ENCODE measurements at regions not wholly inside any gene's neighbourhood (a gene's known extent, or its start where the extent isn't known, plus 50 kb on each side); places are given as distances from the start of the nearest gene placed in this dataset.
A peak's percentile ranks its signal among the peaks of the same experiment; 100 is the strongest.

GRCh38 chr14:86640288-86640687, 1110.3 kb downstream of the FLRT2 start:
- TF ChIP-seq CTCF (conservative IDR thresholded peaks at IDR 0.05; ENCODE audit: low read depth, low read length) = 0 out of 2 replicates have a peak, but pooled peaks have one; percentile 10
- TF ChIP-seq EZH2 (IDR thresholded peaks at IDR 0.05; ENCODE audit: borderline replicate concordance, low read depth, low read length, poor library complexity, severe bottlenecking) = no peak
